HG02840 (cell line): ENCODE measurements at regions not wholly inside any gene's neighbourhood (a gene's known extent, or its start where the extent isn't known, plus 50 kb on each side); places are given as distances from the start of the nearest gene placed in this dataset.

Experiments used
- ATAC-seq: cut with Tn5 transposase; IDR thresholded peaks from one replicate; pipeline ENCODE4 v1.9.1; 2021; ENCODE audit warnings: mild to moderate bottlenecking, moderate library complexity, moderate number of reproducible peaks; ENCODE audit not compliant: unreplicated experiment, low FRiP score

- ATAC-seq = no peak
Observed at GRCh38 chr20:12020846-12021245, 103.2 kb downstream of the BTBD3 start.

GRCh38 chr20:12022126-12022525, 104.4 kb downstream of the BTBD3 start:
- no peak for ATAC-seq

DNA sequence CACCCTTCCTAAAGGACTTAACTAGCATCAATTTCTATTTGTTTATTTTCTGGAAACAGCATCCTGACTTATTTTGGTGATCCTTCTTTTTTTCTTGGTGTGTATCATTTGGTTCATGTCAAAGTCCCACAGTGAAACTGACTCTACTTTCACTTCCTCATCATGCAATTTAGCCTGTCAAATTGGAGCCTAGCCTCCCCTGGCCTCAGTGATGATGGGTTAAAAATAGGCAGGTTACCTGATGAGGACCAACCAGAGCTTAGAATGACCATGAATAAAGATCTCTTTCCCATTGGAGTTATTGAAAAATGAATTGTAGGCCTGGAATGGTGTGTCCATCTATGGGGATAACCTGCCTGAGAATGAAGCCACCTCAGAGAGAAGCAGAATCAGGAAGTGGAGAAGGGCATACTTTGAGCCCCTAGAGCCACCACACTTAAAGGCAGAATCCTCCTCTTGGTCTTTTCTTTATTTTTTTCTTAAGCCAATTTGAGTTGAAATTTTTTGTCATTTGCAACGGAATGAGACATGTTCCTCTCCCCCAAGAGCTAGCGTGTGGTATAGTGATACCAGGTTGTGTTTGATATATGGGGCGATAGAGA, 105.6 kb downstream of the BTBD3 start:
- ATAC-seq = no peak

- ATAC-seq = no peak
Observed at GRCh38 chr20:12028771-12029170, 111.1 kb downstream of the BTBD3 start.

DNA sequence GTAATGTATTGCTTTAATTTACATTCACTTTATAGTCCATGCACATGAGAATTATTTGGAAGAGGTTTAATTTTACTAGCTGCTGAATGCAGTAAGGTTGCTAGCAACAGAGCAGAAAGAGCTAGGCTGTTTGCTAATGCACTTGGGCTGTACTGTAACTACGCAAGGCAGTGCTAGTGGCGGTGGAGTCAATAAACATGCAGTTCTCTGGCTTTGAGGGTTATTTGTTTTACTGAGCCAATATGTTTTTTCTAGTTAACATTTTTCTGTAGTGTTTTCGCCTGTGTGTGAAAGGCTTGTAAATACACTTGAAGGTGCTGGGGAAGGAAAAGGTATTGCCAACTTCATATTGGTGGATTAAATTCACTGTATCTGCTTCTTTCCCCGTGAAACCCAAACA, 112.8 kb downstream of the BTBD3 start:
- ATAC-seq = no peak

- no peak for ATAC-seq
Observed at GRCh38 chr20:12036142-12036541, 118.4 kb downstream of the BTBD3 start.

GRCh38 chr20:12037521-12037920, 119.8 kb downstream of the BTBD3 start:
- no peak for ATAC-seq

DNA sequence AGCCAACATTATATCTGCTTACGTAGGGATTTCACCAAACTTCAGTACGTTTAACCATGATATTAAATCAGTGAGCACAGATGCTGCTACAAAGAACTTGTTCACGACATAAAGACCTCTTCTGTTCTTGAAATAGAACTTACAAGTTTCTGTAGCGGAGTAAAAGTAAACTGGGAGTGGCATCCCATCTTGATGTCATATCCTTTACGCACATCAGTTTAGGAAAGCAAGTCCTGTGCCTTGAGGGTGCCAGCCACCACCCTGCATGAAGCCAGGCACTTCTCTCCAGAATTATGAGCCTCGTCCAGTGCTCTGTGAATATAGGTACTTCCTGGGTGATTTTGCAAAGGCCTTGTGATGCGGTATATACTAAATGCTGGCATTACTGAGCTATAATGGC, 122.6 kb downstream of the BTBD3 start:
- no peak for ATAC-seq

GRCh38 chr20:12044969-12045368, 127.3 kb downstream of the BTBD3 start:
- no peak for ATAC-seq

DNA sequence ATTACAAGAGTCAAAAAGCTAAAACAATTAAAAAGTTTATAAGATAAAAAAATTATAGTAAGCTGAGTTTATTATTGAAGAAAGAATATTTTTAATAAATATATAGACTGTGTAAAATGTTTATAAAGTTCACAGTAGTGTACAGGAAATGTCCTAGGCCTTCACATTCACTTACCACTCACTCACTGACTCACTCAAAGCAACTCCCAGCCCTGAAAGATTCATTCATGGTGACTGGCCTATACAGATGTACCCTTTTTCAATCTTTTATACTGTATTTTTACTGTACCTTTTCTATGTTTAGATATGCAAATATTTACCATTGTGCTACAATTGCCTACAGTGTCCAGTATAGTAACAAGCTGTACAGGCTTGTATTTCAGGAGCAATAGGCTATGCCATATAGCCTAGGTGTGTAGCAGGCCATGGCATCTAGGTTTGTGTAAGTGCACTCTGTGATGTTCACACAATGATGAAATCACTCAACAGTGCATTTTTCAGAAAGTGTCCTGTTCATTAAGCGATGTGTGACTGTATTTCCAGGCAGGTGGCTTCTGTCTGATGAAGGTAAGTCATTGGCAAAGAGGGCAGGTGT, 130.2 kb downstream of the BTBD3 start:
- no peak for ATAC-seq

GRCh38 chr20:12049125-12049524, 131.4 kb downstream of the BTBD3 start:
- no peak for ATAC-seq

DNA sequence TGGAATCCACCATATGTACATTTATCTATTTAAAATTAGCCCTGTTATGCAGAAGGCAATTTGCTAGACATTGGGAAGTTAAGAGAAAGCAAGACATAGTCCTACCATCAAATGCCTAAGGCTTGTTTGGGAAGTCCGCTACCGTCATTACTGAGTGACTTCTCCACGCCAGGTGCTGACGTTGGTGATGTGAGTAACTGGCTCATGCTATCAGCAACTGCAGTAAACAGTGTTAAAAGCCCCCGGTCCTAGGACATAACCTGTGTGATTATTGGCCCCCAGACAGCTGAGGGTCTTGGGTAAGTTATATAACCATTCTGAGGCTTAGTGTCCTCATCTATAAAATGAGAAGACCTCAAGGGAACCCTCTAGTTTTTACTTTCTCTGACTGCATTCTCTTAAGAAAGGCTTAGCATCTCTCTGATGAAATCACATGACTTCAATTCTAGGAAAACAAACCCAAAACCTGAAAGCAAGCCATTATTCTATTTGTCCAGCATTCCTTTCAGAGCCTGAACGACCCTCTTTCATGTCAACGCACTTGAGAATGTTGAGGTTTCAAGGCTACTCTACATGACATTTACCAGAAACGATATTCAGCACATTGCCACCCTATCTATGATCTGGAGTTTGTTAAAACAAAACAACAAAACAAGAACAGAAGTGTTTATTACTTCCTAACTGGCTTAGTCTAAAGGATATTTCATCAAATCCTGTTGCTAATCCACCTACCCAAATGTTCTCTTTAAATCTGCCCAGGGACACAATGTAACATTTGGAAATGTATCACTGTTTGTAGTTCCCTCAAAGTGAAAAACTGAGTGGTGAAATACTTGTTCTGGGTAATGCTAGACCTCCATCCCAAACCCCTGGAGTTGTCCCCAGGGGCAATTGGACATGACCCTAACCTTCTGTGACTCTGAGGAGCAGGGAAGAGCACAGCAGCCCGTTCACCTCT, 133.8 kb downstream of the BTBD3 start:
- no peak for ATAC-seq

GRCh38 chr20:12053353-12053752, 135.7 kb downstream of the BTBD3 start:
- ATAC-seq = no peak

- ATAC-seq = no peak
Observed at GRCh38 chr20:12054556-12054955, 136.9 kb downstream of the BTBD3 start.

DNA sequence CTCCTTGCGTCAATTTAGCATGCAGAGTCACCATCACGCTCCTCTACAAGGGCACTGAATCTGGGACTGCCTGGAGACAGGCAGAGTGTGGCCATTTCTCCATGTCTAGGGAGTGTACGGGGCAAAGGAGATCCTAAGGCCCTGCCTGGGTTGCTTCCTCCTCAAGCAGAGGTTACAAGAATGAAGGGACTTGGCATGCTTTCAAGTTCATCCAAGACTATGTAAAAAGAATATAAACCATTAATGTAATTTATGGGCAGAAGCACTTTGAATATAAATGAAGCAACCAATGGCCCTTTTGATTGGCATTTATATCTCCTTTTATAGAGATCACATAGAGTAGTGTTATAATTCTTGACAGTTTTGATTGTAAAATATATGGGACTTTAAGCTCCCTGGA, 137.5 kb downstream of the BTBD3 start:
- no peak for ATAC-seq

DNA sequence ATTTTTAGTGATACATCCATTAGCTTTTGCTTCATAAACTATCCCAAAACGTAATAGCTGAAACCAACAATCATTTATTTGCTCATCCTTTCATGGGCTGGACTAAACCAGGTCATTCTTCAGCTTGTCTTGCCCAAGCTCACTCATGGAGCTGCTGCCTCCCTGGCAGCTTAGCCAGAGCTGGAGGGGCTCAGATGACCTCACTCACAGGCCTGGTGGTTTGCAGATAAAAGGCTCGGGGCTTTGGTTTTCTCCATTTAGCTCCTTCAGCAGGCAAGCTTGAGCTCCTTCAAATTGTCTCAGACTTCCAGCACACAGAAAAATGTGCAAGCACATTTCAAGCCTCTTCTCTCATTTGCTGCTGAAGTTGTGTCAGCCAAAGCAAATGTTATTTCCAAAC, 139.1 kb downstream of the BTBD3 start:
- ATAC-seq = no peak

GRCh38 chr20:12057778-12058177, 140.1 kb downstream of the BTBD3 start:
- ATAC-seq = no peak

DNA sequence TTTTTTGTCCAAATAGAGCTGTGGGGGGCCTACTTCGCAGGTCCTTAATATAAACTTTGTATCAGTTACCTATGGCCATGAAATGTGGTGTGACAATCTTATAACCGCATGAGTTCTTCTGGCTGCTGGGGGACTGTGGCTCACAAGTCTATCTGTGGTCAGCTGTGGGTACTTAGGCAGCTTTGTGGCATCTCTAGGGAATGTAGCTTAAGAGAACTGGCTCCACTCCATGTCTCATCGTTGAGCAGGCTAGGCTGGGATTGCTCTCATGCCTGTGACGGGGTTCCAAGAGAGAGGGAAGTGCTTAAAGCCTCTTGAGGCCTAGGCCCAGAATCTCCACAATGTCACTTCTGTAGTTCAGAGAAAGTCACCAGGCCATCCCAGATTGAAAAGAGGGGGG, 140.5 kb downstream of the BTBD3 start:
- ATAC-seq = no peak

- ATAC-seq = no peak
Observed at GRCh38 chr20:12061466-12061865, 143.8 kb downstream of the BTBD3 start.

- no peak for ATAC-seq
Observed at GRCh38 chr20:12063106-12063684, 145.5 kb downstream of the BTBD3 start.

DNA sequence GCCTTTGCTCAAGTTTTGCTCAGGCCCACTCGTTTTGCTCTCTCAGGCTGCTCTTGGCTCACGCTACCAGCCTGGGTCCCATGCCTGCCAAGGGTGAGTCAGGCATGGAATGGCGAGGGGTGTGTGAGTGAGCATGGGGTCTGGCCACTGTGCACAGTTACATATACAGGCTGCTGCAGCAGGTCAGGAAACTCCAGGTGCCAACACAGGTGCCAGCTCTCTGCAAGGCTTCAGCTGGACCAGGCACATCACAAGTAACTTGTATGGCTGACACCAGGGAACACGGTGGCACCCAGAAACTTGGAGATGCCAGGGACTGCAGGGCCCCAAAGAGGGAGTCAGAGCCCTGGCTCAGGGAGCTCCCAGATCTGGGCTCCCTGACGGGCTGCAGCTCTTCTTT, 146.8 kb downstream of the BTBD3 start:
- no peak for ATAC-seq
